ENCODE measurements at regions not wholly inside any gene's neighbourhood (a gene's known extent, or its start where the extent isn't known, plus 50 kb on each side); places are given as distances from the start of the nearest gene placed in this dataset.

DNA sequence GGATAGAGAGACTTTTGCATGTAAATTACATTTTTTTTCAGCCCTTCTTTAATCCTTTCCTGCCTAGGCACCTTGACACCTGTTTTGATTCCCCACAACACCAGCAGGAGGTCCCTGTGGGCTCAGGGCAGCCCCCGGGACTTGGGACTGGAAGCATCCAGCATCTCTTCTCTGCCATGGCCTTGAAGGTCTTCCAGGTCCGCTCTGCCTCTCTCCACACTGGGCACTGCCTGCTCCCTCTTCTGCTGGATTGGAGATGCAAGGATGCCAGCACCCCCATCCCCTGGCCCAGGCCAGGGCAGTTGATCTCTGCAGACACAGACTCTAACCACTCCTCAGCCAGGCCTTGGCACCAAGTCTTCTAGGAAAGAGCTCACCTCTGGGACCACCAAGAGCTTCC is 134.5 kb upstream of the C14orf180 start:
- DNase-seq: no peak

DNA sequence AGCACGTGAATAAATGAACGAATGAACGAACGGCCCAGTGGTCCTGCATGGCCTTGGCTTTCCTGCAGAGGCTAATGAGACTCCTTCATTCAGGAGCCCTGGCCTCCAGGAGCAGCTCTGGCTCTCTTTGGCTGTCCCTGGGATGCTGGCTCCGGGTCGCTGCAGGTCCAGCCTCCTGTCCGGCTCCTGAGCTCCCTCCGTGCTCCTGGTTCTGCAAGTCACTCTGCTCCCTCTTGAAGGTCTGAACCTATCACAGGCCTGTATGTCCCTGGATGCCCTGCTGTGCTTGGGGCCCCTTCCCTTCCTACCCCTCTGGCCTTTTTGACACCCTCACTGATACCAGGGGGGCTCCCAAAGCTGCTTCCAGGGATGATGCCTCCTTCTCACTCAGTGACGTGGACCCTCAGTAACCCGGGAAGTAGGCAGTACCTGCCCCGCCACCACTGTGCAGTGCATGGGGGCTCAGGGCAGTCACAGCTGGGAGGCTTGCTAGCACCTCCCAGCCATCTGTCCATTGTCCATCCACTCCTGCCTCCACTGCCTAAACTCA is 133.7 kb upstream of the C14orf180 start:
- DNase-seq: no peak

DNA sequence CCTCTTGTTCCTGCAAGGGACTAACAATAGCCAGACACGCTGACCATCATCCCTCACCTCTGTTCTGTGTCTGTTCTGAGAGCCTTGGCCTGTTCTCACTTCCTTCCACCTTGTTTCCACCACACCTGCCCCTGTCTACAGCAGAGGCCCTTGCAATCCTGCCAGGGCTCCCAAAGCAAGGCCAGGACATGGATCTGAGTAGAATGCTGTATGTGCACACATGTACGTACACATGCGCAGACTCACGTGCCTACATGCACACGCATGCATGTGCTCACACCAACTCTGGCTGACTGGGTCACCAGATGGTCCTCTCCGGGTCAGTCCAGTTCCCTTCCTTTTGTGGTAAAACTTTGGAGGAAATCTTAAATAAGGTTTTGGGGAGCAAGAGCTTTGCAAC is 133.0 kb upstream of the C14orf180 start:
- DNase-seq: no peak

DNA sequence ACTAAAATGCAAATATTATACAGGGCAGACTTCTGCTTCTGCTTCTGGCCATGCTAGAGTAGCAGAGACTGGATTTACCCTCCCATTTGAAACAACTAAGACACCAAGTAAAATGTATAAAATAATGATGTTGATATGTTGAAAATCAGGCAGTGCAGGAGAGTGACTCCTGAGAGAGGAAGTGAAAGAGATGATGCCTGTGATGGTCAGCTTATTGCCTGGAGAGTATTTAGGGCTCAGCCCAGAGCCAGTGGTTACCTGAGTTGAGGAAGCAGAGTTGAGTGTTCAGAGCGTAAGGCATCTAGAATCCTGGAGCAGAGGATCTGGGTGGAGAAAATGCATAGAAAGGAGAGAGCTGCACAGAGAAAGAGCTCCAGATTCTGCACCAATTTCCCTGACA is 131.8 kb upstream of the C14orf180 start:
- no peak for DNase-seq

DNA sequence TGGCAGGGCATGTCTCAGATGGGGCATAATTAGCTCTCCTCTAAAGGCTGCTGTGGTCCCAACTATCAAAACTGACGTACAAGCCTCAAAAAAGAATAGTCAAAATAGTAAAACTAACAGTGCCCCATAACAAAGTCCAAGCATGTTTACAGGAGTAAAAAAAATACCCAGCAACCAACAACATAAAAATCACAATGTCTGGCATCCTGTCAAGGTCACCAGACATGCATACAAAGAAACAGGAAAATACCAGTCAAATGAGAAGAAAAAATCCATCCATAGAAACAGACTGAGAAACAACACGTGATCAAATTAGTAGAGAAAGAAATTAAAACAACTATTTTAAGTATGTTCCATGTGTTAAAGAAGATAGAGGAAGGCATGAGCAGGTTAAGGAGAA is 131.2 kb upstream of the C14orf180 start:
- no peak for DNase-seq

DNA sequence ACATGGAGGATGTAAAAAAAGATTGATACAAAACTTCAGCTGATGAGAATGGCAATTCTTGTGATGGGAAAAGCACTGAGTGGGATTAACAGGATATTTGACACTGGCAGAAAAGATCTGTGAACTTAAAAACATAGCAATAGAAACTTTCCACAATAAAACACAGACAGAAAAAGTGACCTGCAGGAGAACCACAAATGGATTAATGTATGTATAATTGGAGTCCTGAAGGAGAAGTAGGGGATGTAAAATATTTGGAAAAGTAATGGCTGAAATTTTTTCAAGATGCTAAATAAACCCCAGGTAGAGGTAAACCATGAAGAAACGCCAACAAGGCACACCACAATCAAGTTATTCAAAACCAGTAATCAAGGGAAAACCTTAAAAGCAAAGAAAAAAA is 130.8 kb upstream of the C14orf180 start:
- DNase-seq: no peak

DNA sequence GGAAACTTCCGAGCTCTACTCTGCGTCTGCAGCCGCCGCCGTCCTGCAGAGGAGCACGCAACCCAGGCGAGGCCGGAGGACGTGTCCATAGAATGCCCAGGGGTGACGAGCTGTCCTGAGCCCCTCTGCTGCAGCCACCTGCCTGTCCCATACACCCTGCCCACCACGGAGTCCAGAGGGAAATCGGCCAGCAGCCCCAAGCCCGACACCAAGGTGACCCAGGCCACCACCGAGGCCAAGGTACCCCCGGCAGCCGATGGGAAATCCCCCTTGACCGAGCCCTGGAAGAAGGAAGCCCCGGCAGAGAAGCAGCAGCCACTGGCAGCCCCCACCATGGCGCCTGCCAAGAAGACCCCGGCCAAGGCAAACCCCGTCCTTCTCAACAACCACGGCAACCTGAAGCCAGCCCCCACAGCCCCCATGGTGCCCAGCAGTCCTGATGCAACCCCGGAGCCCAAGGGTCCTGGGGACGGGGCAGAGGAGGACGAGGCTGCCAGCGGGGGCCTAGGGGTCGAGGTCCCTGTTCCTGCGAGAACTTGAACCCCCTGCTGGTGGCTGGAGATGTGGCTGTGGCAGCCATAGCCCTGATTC is 128.7 kb upstream of the C14orf180 start:
- no peak for DNase-seq

DNA sequence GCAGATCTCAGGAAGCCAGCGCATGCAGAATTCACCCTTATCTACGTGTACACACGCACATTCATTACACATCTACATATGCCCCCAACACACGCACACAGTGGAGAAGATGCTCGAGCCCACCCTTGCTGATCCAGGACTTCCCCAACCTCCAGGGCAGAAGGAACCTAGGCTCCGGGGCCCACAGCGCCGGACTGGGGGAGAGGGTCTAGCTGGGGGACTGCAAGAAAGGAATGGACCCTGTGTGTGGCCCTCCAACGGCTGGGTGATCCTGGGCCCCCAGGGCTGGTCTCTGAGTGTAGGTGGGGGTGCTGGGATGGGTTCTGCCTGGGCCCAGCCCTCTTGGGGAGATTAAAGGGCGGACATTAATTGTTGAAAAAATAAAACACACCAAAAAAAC is 128.1 kb upstream of the C14orf180 start:
- no peak for DNase-seq

DNA sequence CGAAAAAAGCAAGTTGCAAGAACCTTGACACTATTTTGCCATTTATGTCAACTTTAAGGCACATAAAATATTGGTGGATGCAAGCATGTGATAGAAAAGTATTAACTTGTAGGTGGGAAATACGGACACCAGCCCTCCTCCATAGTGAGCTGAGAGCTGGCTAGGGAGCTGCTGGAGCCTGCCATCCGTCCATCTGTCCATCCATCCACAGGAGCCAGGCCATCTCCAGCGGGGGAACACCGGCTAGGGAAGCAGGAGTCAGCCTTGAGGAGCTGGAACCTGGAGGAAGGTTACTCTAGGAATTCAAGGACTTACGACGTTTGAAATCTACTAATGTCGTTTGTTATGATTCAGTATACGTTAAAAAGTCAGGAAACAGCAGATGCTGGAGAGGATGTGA is 120.7 kb upstream of the C14orf180 start:
- no peak for DNase-seq

DNA sequence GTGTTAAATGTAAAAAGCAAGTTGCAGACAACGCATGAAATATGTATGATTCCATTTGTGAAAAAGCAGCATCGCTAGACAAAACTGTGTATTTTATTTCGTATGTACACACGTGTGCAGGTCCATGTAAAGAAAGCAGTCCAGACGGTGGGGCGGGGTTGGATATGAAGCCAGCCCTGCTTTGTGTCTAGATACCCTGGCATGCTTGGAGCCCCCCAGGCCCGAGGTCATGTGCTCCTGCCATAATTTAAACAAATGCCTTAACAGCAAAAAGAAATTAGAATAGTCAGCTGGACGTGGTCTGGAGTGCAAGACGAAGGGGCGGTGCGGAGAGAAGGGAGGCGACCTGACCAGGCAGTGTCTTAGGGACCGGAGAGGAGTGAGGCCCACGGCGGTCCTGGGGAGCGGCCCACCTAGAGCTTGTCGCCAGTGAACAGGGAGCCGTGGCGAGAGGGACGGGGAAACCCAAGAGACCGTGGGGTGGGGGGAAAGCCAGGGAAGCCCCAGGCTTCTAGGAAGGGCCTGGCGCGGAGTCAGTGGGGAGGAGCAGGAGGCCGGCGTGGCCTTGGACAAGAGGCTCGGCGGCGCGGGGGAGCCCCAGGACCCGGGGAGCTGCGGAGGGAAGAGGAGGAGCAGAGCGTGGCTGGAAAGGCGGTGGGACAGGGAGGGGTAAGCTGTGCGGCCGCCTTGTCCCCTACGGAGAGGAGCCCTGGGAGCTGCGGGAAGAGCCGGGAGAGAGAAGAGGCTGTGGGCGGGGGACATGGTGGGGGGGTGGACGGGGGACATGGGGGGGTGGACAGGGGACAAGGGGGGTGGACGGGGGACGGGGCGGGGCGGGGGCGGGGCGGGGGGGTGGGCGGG is 118.5 kb upstream of the C14orf180 start:
- no peak for DNase-seq

DNA sequence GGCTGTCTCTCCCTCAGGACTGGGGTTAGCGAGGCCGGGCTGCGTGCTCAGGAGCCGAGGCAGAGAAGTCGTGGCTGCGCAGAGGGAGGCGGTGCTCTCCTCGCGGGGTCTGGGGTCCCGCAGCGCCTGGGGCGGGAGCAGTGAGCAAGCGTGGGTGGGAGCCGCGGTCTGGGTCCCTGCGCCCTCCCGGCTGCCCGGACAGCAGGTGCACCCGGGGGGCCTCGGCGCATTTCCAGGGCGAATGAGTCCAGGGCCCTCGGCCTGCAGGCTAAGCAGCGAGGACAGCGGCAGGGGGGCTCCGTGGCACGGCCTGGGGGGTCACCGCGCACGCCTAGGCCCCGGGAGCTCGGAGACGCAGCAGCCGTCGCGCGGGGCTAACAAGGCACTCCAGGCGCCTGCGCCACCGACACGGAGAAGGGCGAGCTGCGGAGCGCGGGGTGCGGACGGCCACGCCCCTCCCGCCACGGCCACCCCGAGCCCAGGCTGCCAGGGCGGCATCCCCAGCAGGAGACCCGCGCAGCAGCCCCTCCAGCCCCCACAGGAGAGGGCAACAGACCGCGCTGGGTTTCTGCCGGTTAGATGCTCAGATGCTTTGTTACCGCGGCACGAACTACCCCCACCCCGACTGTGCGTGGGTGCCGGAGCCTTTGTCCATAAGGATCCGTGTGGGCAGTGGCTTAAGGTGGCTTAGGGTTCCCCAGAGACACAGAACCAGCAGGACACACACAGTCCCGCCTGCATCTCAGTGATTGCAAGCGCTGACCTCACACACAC is 117.7 kb upstream of the C14orf180 start:
- no peak for DNase-seq

DNA sequence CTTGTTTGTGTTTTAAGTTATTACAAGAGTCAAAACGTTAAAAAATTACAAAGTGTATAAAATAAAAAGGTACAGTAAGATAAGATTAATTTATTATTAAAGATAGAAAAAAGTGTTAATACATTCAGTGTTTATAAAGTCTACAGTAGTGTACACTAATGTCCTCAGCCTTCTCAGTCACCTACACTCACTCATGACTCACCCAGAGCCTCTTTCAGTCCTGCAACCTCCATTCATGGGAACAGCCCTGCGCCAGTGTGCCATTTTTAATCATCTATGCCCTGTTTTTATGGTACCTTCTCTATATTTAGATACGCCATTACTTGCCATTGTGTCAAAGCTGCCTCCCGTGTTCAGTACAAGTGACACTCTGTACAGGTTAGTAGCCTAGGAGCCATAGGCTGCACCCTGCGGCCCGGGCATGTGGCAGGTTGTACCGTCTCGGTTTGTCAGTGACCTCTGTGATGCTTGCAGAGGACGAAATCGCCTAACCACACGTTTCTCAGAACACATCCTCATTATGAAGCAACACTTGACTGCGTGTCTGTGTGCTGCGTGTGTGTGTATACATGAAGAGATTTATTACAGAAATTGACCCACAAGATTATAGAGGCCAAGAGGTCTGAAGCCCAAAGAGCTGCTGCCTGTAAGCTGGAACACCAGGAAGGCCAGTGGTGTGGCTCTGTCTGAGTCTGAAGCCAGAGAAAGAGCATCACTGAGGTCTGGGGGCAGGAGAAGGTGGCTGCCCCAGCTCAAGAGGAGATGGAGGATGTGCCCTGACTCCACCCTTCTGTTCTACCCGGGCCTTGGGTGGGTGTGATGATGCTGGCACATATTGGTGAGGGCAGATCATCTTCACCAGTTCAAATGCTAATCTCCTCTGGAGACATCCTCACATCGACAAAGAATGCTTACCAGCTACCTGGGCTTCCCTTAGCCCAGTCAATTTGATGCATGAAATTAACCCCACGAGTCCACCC is 116.6 kb upstream of the C14orf180 start:
- no peak for DNase-seq

DNA sequence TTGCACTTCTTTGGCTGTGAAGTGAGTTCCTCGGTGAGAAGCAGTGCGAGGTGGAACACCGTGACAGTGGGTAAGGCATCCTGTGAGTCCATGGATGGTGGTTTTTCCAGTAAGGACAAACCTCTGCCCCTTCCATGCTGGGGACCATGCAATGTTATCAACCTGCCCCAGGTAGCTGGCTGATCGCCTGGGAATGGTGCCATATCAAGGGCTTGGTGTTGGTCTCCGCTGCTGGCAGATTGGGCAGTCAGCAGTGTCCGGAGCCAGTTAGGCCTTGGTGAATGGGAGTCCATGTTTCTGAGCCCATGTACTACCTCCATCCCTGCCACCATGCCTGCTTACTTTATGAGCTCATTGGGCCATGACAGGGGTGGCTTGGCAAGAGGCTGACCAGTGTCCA is 114.7 kb upstream of the C14orf180 start:
- DNase-seq: no peak

DNA sequence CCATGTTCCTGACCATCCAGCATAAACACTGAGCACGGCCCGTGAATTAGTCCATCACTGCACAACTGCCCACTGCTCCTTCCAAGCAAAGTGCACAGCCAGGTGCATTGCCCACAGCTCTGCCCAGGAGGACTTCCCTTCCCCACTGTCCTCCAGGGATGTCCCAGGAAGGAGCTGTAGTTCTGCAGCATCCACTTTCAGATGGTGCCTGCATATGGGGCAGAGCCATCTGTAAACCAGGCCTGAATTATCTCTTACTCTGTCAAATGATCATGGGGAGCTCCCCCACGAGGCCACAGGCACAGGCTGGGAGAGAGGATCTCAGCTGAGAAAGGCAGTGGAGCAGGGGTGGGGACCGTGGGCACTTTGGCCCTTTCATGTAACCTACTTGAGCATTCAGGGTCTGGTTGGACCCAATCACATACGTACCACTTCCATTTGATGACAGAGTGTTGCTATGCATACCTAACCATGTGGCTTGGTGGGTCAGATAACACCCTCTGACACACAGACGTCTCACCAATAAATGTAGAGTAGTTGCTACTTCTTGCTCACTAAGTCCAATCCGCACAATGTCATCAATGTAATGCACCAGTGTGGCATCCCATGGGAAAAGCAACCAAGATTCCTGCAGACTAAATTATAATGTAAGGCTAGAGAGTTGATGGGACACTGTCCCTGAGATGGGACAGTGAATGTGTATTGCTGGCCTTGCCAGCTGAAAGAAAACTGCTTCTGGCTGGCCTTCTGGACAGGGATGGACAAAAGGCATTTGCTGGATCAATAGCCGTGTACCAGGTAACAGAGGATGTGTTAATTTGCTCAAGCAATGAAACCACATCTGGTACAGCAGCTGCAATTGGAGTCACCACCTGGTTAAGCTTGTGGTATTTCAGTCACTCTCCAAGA is 113.8 kb upstream of the C14orf180 start:
- DNase-seq: no peak

DNA sequence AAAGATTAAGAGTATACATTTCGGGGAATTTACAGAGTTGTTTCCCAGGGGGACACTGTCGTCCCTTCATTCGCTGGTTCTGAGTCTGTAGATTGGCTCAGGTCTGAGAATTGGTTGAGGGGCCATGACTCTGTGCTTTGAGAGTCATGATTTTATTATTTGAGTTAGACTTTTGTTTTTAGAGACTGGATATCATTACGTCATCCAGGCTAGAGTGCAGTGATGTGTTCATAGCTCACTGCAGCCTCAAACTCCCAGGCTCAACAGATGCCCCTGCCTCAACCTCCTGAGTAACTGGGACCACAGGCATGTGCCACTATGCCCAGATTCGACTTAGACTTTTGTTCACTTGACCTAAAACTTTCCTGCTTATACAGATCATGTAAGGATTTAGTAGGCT is 112.3 kb upstream of the C14orf180 start:
- DNase-seq: no peak

DNA sequence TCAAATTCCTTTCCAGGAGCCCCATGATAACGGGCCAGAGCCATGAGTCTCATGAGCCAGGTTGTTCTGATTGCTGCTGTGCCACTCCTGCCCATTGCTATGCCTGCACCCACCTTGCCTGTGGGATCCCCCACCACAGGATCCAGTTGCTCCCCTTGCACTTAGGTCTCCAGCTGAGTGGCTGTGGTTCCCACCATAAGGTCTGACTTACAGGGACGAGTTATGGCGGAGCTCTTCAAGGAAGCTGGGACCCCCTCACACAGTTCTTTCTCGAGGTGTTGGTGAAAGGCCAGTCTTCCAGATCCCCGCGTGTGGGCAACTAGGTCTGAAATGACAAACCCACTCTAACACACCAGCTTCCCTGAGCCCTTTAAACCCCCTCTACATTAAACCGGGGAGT is 111.9 kb upstream of the C14orf180 start:
- DNase-seq: no peak

DNA sequence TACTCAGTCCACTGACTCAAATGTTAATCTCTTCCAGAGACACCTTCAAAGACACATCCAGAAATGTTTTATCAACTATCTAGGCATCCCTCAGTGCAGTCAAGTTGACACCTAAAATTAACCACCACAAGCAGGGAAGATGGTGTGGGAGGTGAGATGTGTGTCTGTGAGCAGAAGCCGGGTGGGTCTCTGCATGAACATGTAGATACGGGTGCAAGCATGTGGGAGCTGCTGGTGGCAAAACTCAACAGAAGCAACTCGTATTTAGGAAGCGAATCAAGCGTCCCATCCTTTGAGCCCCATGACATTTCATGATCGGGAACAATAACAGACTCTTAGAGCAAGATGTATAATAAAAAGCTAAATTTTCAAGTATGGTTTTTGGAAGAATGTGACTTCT is 110.0 kb upstream of the C14orf180 start:
- no peak for DNase-seq

DNA sequence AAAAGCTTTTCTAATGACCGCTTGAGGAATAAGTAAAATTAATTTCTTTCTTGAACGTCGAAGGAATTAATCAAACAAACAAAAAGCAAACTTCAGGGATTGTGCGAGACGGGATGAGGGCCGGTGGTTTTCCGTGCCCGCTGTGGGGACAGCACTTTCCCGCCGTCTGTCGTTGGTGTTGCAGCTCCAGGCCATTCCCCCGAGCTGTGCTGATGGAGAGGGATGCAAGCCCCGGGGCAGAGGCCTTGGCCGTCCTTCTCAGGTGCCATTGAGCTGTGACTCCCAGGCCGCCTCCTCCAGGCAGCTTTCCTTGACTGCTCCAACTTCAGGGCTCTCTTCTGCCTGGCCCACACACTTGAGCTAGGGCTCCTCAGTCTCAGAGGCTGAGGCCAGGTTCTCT is 109.0 kb upstream of the C14orf180 start:
- no peak for DNase-seq

DNA sequence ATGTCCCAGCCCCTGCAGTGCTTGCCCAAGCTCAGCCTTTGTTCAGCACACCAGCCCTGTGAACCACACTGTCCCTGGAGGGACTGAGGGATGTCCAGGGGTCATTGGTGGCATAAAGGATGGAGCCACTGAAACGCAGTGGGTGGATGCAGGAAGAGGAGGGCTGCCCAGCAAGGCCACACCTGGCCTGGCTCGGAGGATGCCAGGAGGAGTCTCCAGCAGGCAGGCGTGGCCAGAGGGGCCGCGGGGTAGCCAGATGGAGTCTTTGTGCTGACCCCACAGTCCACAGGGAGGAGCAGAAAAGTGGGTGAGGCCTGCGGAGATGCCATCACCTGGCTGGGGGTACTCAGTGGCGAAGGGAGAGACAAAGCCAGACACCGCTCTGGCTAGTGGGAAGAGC is 108.5 kb upstream of the C14orf180 start:
- DNase-seq: no peak

DNA sequence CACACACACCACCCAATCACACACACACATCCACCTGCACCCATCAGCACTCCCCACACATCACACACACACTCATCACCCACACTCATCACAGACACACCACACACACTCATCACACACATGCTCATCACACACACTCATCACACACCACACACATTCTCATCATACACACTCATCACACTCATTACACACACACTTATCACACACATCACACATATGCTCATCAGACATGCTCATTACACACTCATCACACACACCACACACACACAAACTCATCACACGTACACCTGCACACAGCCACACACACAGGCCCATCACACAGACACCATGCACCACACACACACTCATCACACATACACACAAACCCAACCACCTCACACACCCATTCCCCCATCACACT is 107.5 kb upstream of the C14orf180 start:
- no peak for DNase-seq

DNA sequence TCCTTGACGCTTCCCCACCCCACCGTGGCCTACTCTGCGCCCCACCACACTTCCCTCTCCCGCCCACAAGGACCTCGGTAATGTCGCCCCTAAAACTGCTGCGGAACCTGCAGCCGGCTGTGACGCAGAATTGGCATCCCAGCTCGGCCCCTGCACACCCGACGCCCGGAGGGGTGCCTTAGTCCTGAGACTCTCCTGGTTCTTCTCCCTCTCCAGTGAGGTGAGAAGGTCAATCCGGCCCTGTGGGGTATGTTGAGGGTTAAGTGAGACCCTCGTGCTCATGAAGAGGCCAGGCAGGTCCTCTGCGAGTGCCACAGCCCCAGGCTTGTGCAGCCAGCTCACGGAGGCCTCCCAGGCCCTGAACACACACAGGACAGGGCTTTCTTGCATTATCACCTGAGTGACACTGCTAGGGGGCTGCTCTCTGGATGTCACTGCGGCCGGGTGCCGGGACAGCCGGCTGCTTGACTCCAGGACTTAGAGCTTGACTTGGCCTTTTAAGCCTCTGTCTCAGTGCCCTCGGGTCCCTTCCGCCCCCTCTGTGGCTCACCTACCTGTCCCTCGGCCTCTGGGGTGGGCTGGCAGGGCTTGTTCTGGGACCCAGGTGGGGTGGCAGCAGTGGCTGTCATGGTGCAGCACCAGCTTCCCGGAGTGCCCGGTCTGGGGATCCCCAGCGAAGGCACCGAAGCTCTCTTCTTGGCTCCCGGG is 106.9 kb upstream of the C14orf180 start:
- DNase-seq: no peak

Measured in AML-193 (cell line).